GM10248 (cell line): ENCODE measurements at regions not wholly inside any gene's neighbourhood (a gene's known extent, or its start where the extent isn't known, plus 50 kb on each side); places are given as distances from the start of the nearest gene placed in this dataset.

ENCODE experiments used
- CTCF ChIA-PET: fragments of 300-600 bp; sonication (Branson Sonifier 250); formaldehyde crosslinking; extraction: SDS; loops from one replicate; lab custom pipeline; 2021; ENCODE audit warnings: antibody characterized with exemption; lab: Yijun Ruan, JAX
- POLR2A ChIA-PET: fragments of 350-650 bp; sonication (Branson Sonifier 250); formaldehyde crosslinking; extraction: SDS; loops from one replicate; lab custom pipeline; 2020; ENCODE audit warnings: antibody characterized with exemption; lab: Yijun Ruan, JAX
- DNase-seq: peaks from one replicate; pipeline ENCODE4 v3.0.0; 2012; ENCODE audit errors: extremely low spot score
- TF ChIP-seq, protein P1 (sequence below): IDR thresholded peaks from 2 replicates; pipeline ENCODE4 v1.5.1; 2012; ENCODE audit warnings: mild to moderate bottlenecking, low read depth; ENCODE audit errors: extremely low read depth, missing control alignments, control extremely low read depth

DNA sequence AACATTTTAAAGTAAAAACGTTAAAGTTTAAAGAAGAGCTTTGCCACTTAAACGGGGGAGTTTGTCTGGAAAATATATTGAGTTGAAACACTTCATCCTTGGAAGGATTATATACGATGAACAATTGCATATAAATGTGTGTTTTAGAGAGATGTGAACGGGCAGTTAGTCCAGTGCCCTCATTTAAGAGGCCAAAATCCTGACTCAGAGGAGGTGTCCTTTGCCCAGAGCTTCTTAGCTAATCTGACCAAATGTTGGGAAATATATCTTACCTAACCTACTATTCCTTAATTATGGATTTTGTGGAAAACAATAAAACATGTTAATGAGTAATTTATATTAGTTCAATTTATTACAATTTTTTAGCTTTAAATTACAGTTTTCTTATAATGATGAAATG, 327.2 kb upstream of the DIPK2B start:
- ChIA-PET POLR2A (no interaction called here), CTCF (interaction anchor here (1.5 kb wide), 1 partner anchor 13 kb away, joined by 3 read pairs; no protein-coding TSS in a partner anchor)
- no peak for DNase-seq
- TF ChIP-seq, protein P1, sequence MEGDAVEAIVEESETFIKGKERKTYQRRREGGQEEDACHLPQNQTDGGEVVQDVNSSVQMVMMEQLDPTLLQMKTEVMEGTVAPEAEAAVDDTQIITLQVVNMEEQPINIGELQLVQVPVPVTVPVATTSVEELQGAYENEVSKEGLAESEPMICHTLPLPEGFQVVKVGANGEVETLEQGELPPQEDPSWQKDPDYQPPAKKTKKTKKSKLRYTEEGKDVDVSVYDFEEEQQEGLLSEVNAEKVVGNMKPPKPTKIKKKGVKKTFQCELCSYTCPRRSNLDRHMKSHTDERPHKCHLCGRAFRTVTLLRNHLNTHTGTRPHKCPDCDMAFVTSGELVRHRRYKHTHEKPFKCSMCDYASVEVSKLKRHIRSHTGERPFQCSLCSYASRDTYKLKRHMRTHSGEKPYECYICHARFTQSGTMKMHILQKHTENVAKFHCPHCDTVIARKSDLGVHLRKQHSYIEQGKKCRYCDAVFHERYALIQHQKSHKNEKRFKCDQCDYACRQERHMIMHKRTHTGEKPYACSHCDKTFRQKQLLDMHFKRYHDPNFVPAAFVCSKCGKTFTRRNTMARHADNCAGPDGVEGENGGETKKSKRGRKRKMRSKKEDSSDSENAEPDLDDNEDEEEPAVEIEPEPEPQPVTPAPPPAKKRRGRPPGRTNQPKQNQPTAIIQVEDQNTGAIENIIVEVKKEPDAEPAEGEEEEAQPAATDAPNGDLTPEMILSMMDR = no peak

DNA sequence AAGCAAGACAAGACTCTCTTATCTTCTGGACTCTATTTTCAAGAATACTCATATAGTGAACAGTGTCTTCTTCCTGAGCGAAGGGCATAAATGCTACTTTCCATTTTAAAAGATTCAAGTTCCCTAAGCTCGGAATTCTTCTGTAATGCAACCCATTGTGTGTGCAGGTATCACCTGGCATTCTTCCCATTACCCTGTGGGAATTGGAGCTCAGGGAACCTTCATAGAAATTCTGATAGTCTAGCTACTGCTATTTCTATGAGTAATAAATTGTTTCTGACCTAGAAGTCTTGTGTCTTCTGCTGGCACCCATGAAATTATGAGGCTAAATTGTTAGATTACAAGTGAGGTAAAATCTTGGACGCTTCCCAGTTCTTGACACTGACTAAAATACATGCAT, 324.1 kb upstream of the DIPK2B start:
- CTCF ChIA-PET = interaction anchor here (1.6 kb wide), 1 partner anchor 10 kb away, joined by 5 read pairs; no protein-coding TSS in a partner anchor
- POLR2A ChIA-PET = no interaction called here
- TF ChIP-seq, protein P1 = no peak
- DNase-seq = no peak

DNA sequence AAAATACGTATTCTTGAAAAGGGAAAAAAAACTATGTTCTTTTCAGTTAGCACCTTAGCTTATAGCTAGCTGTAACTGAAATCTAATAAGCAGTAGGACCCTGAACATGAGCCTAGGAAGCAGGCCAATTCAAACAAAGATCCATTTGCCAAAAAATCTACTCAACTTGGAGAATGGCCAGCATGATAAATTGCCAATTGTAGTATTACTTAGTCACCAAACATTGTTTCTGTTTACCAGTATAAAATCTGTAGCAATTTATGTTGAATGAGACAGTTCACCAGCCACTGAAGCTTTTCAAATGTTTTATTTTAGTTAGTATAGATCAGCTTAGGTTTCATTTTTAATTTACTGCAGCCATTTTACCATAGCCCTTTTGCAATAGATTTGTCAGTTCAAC, 323.6 kb upstream of the DIPK2B start:
- ChIA-PET CTCF (interaction anchor here (1.6 kb wide), 1 partner anchor 9 kb away, joined by 5 read pairs; no protein-coding TSS in a partner anchor), POLR2A (no interaction called here)
- TF ChIP-seq, protein P1 = no peak
- no peak for DNase-seq

DNA sequence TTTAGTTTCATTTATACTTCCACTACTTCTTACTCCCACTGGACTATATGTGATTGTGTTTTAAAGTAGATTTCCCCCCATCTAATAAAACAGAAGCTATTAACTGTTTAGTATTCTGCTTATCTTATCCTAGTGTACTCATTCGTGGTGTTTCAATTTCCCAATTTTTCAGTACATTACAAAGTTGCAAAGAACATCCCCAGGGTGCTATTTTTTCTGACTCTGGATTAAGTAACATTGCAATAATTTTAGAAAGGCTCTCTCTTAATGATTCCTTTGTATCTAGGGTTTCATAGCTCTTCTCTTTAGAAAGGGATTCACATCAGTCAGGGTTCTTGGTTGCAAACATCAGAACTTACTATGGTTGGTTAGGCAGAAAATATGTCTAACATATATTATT, 317.9 kb upstream of the DIPK2B start:
- TF ChIP-seq, protein P1 = no peak
- POLR2A ChIA-PET = no interaction called here
- CTCF ChIA-PET = no interaction called here
- DNase-seq = no peak

DNA sequence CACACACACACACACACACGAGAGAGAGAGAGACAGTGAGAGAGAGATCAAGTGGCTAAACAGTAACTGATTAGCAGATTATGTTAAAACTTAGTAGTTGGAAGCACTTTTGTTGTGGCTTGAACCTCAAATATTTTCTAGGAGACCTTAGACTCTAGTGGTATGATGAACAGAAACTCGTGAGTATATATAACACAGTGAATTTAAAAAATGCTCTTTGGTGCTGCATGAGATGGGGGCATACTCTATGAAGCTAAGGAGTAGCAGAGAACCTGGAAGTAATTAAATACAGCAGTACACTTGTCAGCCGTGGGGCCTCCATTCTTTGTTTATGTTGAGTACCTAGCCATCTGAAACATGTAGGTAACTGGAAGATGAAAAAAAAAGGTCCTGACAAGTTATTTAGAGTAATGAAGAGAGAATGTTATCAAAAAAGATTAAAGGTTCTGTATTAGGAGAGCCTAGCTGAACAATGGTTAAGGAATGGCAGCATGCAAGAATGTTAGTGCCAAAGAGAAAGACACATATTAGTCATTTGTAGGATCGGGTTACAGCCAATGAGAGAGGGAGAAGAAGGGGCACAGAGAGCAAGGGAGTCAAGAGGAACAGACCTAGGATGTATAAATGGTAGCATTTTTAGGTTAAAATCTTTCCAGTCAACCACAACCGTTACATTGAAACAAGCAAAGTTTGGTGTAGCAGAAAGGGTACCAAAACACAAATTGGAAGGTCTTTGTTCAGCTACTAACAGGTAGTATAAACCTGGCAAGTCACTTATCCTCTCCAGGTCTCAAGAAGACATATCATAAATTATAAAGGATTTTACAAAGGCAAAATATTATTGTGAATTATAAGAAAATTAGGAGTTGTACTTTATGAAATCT, 316.7 kb upstream of the DIPK2B start:
- ChIA-PET POLR2A (no interaction called here), CTCF (no interaction called here)
- TF ChIP-seq, protein P1 = no peak
- DNase-seq = no peak

DNA sequence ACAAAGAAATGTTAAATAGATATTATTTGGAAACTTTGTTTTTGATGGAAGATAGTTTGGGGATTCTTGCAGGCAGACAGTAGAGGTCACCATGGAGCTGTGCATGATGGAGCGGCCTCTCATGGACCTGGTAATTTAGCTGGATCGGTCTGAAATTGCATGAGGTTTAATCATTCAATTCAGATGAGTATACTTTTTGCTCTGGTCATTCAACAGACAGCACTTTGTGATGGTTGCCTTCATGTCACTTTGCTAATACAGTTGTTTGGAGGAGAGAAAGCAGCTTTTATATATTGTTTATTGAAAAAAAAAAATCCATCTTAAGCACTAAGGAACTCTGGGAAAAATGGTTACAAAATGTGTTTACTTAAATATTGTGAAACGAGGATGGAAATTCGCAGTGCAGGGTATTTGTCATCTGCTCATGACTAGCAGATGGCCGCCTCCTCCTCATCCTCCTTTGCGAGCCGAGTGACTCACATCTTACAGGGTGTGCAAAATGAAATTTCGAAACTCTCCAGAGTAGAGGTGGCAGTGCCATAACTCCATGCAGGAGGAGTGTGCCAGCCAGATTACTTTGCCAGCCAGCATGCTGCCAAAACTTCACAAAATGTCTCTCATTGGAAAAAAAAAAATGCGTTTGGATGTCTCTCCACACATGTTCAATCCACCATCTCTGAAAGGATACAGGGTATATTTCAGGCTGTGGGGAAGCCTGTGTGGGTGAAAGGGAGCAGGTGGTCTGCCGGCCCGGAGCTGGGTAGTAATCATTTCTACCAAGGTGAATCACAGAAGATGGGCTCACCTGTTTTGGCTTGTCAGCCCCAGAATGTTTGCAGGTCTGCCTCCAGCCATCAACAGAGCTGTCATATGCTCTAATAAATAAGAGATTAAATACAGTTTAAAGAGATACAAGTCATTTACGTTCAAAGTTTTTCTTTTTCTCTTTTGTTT, 314.9 kb upstream of the DIPK2B start:
- TF ChIP-seq, protein P1 = peak; percentile 15
- DNase-seq = peak; percentile 10
- CTCF ChIA-PET = interaction anchor here (0.6 to 1.5 kb wide), 4 partner anchors 10 to 893 kb away, joined by 3 to 5 read pairs (median 4); no protein-coding TSS in a partner anchor
- POLR2A ChIA-PET = no interaction called here
